Tibial artery (tissue), 4 donors: ENCODE measurements at regions not wholly inside any gene's neighbourhood (a gene's known extent, or its start where the extent isn't known, plus 50 kb on each side); places are given as distances from the start of the nearest gene placed in this dataset.
"Not testable (repeated sequence)": the region's sequence is repeated elsewhere in the genome, so short reads cannot be mapped to it uniquely, and the experiment has no call there.

Source experiments
- DNase-seq, 2 donors: peaks; one replicate each; pipeline ENCODE4 v3.0.0-alpha.2; 2019
- H3K27ac ChIP-seq, 2 donors: fragments of 200-600 bp; sonication (generic) in 1 of 2; 1 replicate in 1 of 2; 2 replicates in 1 of 2; pipeline ENCODE4 v1.5.1; 2018 to 2019; ENCODE audit warnings: mild to moderate bottlenecking in 1 of 2
- H3K27me3 ChIP-seq, 2 donors: fragments of 200-600 bp; sonication (generic) in 1 of 2; one replicate each; pipeline versions ENCODE4 v1.5.1 to v1.6.0; 2016 to 2019
- H3K36me3 ChIP-seq, 3 donors: fragments of 200-600 bp; sonication (generic) in 2 of 3; one replicate each; pipeline ENCODE4 v1.5.1; 2016 to 2019; ENCODE audit warnings: mild to moderate bottlenecking in 2 of 3
- H3K4me1 ChIP-seq, 4 donors: fragments of 200-600 bp; sonication (generic) in 2 of 4; 1 replicate in 3 of 4; 2 replicates in 1 of 4; pipeline ENCODE4 v1.5.1; 2016 to 2019
- H3K4me3 ChIP-seq, 2 donors: fragments of 200-600 bp; sonication (generic) in 1 of 2; 1 replicate in 1 of 2; 2 replicates in 1 of 2; pipeline ENCODE4 v1.5.1; 2018 to 2019; ENCODE audit warnings: mild to moderate bottlenecking in 2 of 2
- H3K9me3 ChIP-seq, 3 donors: fragments of 200-600 bp; sonication (generic) in 1 of 3; one replicate each; pipeline ENCODE4 v1.5.1; 2016 to 2019
- intact Hi-C: fragments of 100-400 bp; cut with DNase I; formaldehyde crosslinking; loops from one replicate; pipeline ENCODE4 v1.15.0; 2023; ENCODE audit warnings: low total_unique reads
- TF ChIP-seq, protein P1 (sequence below), 2 experiments: fragments of 200-600 bp in 1 of 2; fragments of 450-650 bp in 1 of 2; IDR thresholded peaks; one replicate each; pipeline ENCODE4 v1.5.1; 2017 to 2019; ENCODE audit warnings: antibody characterized with exemption in 2 of 2, mild to moderate bottlenecking in 1 of 2, moderate library complexity in 1 of 2

DNA sequence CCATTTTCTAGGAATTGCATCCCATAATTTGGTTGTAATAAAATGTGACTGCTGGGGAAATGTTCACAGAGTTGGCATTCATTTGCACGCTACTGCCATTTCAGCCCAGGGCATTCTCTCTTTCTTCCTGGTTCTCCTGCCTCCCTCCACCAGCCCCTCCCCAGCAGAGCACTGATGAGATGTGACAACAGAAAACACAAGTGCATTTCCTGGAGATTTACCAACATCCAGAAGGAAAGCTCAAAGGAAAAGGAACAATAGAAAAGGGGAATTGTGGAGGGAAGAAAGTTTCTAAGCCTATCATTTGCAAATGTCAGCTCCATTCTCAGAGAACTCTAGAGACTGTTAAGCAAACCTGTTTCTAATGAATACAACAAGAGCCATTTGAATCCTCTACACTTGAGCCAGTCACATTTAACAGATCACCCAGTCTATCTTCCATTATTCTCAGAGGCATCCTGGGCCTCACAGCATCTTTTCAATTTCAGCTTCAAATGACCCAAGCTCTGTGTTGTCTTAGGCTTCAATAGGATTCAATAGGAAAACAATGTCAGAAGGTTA, 395.6 kb upstream of the PBX1 start:
- Histone ChIP-seq H3K9me3 (no peaks in the 10 kb centered on the region), H3K27ac (no peak overlapping the region)
- DNase-seq: no peak

DNA sequence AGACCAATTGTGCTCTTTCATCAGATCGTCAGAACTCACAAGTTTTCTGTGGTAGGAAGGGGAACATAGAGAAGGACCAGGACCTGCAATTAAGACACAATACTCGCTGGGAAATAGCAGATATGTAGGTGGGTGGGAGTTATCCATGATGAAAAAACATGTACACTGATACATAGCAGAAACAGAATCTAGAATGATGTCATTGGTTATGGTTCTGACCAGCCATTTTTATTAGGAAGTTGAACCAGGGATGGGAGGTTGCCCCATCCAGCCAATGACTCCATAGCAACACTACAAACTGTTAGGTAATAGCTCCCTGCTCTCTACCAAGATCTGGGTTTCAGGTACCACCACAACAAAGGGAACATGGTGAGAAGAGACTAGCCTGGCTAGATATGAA, 393.5 kb upstream of the PBX1 start:
- Histone ChIP-seq H3K9me3 (no peaks in the 10 kb centered on the region), H3K36me3 (no peaks in the 10 kb centered on the region), H3K4me3 (no peak overlapping the region), H3K27ac (no peak overlapping the region), H3K4me1 (no peaks in the 10 kb centered on the region), H3K27me3 (no peaks in the 10 kb centered on the region)
- TF ChIP-seq, protein P1, sequence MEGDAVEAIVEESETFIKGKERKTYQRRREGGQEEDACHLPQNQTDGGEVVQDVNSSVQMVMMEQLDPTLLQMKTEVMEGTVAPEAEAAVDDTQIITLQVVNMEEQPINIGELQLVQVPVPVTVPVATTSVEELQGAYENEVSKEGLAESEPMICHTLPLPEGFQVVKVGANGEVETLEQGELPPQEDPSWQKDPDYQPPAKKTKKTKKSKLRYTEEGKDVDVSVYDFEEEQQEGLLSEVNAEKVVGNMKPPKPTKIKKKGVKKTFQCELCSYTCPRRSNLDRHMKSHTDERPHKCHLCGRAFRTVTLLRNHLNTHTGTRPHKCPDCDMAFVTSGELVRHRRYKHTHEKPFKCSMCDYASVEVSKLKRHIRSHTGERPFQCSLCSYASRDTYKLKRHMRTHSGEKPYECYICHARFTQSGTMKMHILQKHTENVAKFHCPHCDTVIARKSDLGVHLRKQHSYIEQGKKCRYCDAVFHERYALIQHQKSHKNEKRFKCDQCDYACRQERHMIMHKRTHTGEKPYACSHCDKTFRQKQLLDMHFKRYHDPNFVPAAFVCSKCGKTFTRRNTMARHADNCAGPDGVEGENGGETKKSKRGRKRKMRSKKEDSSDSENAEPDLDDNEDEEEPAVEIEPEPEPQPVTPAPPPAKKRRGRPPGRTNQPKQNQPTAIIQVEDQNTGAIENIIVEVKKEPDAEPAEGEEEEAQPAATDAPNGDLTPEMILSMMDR (IDR thresholded peaks at IDR 0.05): no peak
- DNase-seq: no peak
- intact Hi-C loops: no loop called here

More for the DNA sequence above, 395.6 kb upstream of the PBX1 start:
- TF ChIP-seq, protein P1 (IDR thresholded peaks at IDR 0.05): no peak
- Histone ChIP-seq H3K4me3 (no peak overlapping the region), H3K4me1 (no peaks in the 10 kb centered on the region), H3K36me3 (no peaks in the 10 kb centered on the region), H3K27me3 (no peaks in the 10 kb centered on the region)
- intact Hi-C loops: no loop called here

DNA sequence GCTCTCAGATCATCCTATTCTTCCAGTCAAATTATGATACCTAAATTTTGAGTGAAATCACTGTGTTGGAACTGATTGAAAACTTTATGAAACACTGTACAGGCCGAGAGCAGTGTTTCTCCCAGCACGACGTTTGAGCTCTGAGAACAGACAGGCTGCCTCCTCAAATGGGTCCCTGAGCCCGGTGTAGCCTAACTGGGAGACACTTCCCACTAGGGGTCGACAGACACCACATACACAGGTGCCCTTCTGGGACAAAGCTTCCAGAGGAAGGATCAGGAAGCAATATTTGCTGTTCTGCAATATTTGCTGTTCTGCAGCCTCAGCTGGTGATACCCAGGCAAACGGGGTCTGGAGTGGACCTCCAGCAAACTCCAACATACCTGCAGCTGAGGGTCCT, 392.5 kb upstream of the PBX1 start:
- H3K9me3 ChIP-seq, H3K36me3 ChIP-seq, H3K4me3 ChIP-seq, H3K4me1 ChIP-seq, H3K27ac ChIP-seq, intact Hi-C loops, H3K27me3 ChIP-seq: not testable (repeated sequence)
- TF ChIP-seq, protein P1 (IDR thresholded peaks at IDR 0.05): peak; percentile 16 to 42
- DNase-seq: peak in 1 of 2 donors; percentile 21

DNA sequence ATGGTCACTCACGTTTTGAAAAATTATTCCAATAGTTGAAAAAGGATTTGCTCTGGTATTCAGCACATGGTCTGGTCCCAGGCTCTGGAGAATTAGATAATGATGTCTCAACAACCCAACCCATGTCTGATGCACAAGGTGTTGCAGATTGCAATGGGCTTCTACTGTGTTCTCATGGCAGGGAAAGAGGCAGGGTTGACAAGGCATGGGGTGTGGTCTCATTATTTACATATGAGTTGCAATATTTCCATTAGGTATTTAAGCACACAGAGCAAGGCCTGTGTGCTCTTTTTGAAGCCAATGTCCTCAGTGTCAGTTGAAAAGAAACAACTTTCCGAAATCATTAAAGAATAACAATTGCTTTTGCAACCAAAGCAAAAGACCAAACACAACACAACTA, 381.9 kb upstream of the PBX1 start:
- Histone ChIP-seq H3K4me3 (no peak overlapping the region), H3K27ac (no peak overlapping the region), H3K9me3 (no peaks in the 10 kb centered on the region), H3K27me3 (no peaks in the 10 kb centered on the region), H3K4me1 (peaks cover 0 to 7% (median 0%) of the 10 kb centered on the region in 4 donors), H3K36me3 (no peaks in the 10 kb centered on the region)
- no peak for DNase-seq
- intact Hi-C loops: no loop called here
- TF ChIP-seq, protein P1 (IDR thresholded peaks at IDR 0.05): no peak

DNA sequence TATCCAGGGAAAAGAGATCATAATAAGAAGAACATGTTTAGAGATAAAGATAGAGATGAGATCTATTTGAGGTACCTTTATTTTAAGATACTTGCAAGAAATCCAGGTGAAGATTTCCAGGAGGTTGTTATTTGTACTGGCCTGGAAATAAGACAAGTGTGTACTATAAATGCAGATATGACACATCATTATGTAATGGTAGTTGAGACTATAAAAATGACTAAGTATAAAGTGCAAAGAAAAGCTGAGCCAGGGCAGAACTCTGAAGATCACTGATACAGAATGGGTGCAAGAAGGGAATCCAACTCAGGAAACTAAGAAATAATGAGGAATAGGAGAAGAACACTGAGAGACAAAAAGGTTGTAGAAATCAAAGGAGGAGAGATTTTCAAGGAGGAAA, 378.2 kb upstream of the PBX1 start:
- intact Hi-C loops: no loop called here
- H3K4me1 ChIP-seq: no peaks in the 10 kb centered on the region
- DNase-seq: no peak
- no peak overlapping the region for H3K27ac ChIP-seq
- no peaks in the 10 kb centered on the region for H3K9me3 ChIP-seq
- H3K27me3 ChIP-seq: no peaks in the 10 kb centered on the region
- TF ChIP-seq, protein P1 (IDR thresholded peaks at IDR 0.05): no peak
- H3K36me3 ChIP-seq: no peaks in the 10 kb centered on the region
- no peak overlapping the region for H3K4me3 ChIP-seq
